ENCODE measurements at regions not wholly inside any gene's neighbourhood (a gene's known extent, or its start where the extent isn't known, plus 50 kb on each side); places are given as distances from the start of the nearest gene placed in this dataset.

DNA sequence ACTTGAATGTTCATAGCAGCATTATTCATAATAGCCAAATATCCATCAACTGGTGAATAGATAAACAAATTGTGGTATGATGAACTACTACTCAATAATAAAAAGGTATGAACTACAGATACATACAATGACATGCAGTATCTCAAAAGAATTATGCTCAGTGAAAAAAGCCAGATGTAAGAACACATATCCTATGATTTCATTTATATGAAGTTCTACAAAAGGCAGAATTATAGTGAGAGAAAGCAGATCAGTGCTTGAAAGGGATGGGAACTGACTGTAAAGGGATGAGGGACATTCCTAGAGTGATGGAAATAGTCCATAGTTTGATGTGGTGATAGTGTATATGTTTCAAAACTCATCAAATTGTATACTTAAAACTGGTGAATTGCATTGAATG is 339.0 kb downstream of the ENC1 start:
- Histone ChIP-seq H3K36me3 (no peaks in the 10 kb centered on the region), H3K4me3 (no peak overlapping the region), H3K9me3 (no peaks in the 10 kb centered on the region), H3K27me3 (no peaks in the 10 kb centered on the region), H3K27ac (no peak overlapping the region), H3K4me1 (peaks cover 6% of the 10 kb centered on the region)
- DNase-seq (ENCODE audit: low spot score in 2 of 2), result no peak
- TF ChIP-seq EP300 (IDR thresholded peaks at IDR 0.05) (no peak), POLR2AphosphoS5 (IDR thresholded peaks at IDR 0.05) (no peak), POLR2A (IDR thresholded peaks at IDR 0.05) (no peak)
- TF ChIP-seq, protein P1, sequence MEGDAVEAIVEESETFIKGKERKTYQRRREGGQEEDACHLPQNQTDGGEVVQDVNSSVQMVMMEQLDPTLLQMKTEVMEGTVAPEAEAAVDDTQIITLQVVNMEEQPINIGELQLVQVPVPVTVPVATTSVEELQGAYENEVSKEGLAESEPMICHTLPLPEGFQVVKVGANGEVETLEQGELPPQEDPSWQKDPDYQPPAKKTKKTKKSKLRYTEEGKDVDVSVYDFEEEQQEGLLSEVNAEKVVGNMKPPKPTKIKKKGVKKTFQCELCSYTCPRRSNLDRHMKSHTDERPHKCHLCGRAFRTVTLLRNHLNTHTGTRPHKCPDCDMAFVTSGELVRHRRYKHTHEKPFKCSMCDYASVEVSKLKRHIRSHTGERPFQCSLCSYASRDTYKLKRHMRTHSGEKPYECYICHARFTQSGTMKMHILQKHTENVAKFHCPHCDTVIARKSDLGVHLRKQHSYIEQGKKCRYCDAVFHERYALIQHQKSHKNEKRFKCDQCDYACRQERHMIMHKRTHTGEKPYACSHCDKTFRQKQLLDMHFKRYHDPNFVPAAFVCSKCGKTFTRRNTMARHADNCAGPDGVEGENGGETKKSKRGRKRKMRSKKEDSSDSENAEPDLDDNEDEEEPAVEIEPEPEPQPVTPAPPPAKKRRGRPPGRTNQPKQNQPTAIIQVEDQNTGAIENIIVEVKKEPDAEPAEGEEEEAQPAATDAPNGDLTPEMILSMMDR (IDR thresholded peaks at IDR 0.05), result no peak

GRCh38 chr5:74300808-74301389 is 339.6 kb downstream of the ENC1 start:
- 93% methylated on average over 6 of the region's 6 CpGs for WGBS
- no peak for TF ChIP-seq EP300 (IDR thresholded peaks at IDR 0.05)
- no peak for TF ChIP-seq POLR2AphosphoS5 (IDR thresholded peaks at IDR 0.05)
- TF ChIP-seq, protein P1 (IDR thresholded peaks at IDR 0.05), result no peak
- no peak for TF ChIP-seq POLR2A (IDR thresholded peaks at IDR 0.05)
- Histone ChIP-seq H3K27me3 (no peaks in the 10 kb centered on the region), H3K36me3 (no peaks in the 10 kb centered on the region), H3K9me3 (no peaks in the 10 kb centered on the region), H3K27ac (no peak overlapping the region), H3K4me1 (peaks cover 8% of the 10 kb centered on the region), H3K4me3 (no peak overlapping the region)
- no peak for DNase-seq (ENCODE audit: low spot score in 2 of 2)

GRCh38 chr5:74299833-74300232 is 340.7 kb downstream of the ENC1 start:
- no peak overlapping the region for H3K4me3 ChIP-seq
- H3K36me3 ChIP-seq, result no peaks in the 10 kb centered on the region
- no peak for TF ChIP-seq POLR2AphosphoS5 (IDR thresholded peaks at IDR 0.05)
- no peak for TF ChIP-seq EP300 (IDR thresholded peaks at IDR 0.05)
- TF ChIP-seq POLR2A (IDR thresholded peaks at IDR 0.05), result no peak
- TF ChIP-seq, protein P1 (IDR thresholded peaks at IDR 0.05), result no peak
- WGBS, result 86% methylated on average over 2 of the region's 2 CpGs
- no peaks in the 10 kb centered on the region for H3K9me3 ChIP-seq
- no peak for DNase-seq (ENCODE audit: low spot score in 2 of 2)
- no peaks in the 10 kb centered on the region for H3K27me3 ChIP-seq
- H3K27ac ChIP-seq, result no peak overlapping the region
- peaks cover 8% of the 10 kb centered on the region for H3K4me1 ChIP-seq

GRCh38 chr5:74296685-74297408 is 343.7 kb downstream of the ENC1 start:
- DNase-seq (ENCODE audit: low spot score in 2 of 2), result no peak
- no peak for TF ChIP-seq POLR2AphosphoS5 (IDR thresholded peaks at IDR 0.05)
- no peak for TF ChIP-seq POLR2A (IDR thresholded peaks at IDR 0.05)
- no peak for TF ChIP-seq EP300 (IDR thresholded peaks at IDR 0.05)
- TF ChIP-seq, protein P1 (IDR thresholded peaks at IDR 0.05), result no peak
- Histone ChIP-seq H3K4me1 (peaks cover 20% of the 10 kb centered on the region), H3K9me3 (no peaks in the 10 kb centered on the region), H3K27me3 (no peaks in the 10 kb centered on the region), H3K27ac (no peak overlapping the region), H3K4me3 (no peak overlapping the region), H3K36me3 (no peaks in the 10 kb centered on the region)
- 29% methylated on average over 9 of the region's 9 CpGs for WGBS

DNA sequence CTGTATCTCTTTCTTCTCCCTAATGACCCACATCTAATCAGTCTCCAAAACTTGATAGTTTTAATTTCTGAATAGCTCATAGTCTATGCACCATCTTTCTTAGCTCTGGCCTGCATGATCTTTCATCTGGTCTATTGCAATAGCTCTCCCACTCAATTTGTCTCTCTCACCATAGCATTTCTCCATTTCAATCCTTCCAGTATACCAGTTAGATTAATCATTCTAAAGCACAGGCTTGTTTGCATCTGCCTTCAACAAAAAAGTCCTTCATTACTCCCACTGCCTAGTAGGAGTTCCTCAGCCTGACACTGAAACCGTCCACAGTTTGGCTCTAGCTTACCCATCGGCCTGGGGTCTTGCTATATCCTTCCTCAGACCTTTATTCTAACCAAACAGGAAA is 344.9 kb downstream of the ENC1 start:
- H3K9me3 ChIP-seq, result no peaks in the 10 kb centered on the region
- no peak for DNase-seq (ENCODE audit: low spot score in 2 of 2)
- WGBS, result 80% methylated on average over 2 of the region's 2 CpGs
- no peaks in the 10 kb centered on the region for H3K36me3 ChIP-seq
- H3K27ac ChIP-seq, result no peak overlapping the region
- no peak overlapping the region for H3K4me3 ChIP-seq
- TF ChIP-seq EP300 (IDR thresholded peaks at IDR 0.05) (no peak), POLR2AphosphoS5 (IDR thresholded peaks at IDR 0.05) (no peak)
- peaks cover 20% of the 10 kb centered on the region for H3K4me1 ChIP-seq
- H3K27me3 ChIP-seq, result no peaks in the 10 kb centered on the region
